NCI-H2029 (cell line): ENCODE measurements at regions not wholly inside any gene's neighbourhood (a gene's known extent, or its start where the extent isn't known, plus 50 kb on each side); places are given as distances from the start of the nearest gene placed in this dataset.

Source experiments
- DNase-seq: peaks from one replicate; lab custom pipeline; 2025; lab: John Stamatoyannopoulos, UW

- peak; percentile 72 for DNase-seq
Measured at GRCh38 chr7:113710310-113711096, 208.3 kb downstream of the PPP1R3A start.

- no peak for DNase-seq
Measured at GRCh38 chr7:113705439-113705838, 213.4 kb downstream of the PPP1R3A start.

- DNase-seq: peak; percentile 7
Measured at GRCh38 chr7:113698556-113699220, 220.1 kb downstream of the PPP1R3A start.

GRCh38 chr7:113694149-113694548 lies 224.7 kb downstream of the PPP1R3A start:
- DNase-seq: no peak

- DNase-seq: no peak
Measured at GRCh38 chr7:113684165-113684564, 234.6 kb downstream of the PPP1R3A start.

GRCh38 chr7:113677811-113678210 lies 241.0 kb downstream of the PPP1R3A start:
- no peak for DNase-seq

GRCh38 chr7:113664867-113665266 lies 253.9 kb downstream of the PPP1R3A start:
- DNase-seq: no peak

GRCh38 chr7:113659416-113659815 lies 259.4 kb downstream of the PPP1R3A start:
- no peak for DNase-seq

GRCh38 chr7:113657603-113658002 lies 261.2 kb downstream of the PPP1R3A start:
- DNase-seq: no peak

- DNase-seq: no peak
Measured at GRCh38 chr7:113652501-113652900, 266.3 kb downstream of the PPP1R3A start.

- no peak for DNase-seq
Measured at GRCh38 chr7:113649556-113649955, 269.3 kb downstream of the PPP1R3A start.

- DNase-seq: no peak
Measured at GRCh38 chr7:113639221-113639620, 279.6 kb downstream of the PPP1R3A start.

GRCh38 chr7:113636727-113637421 lies 281.9 kb downstream of the PPP1R3A start:
- DNase-seq: no peak

- DNase-seq: no peak
Measured at GRCh38 chr7:113635492-113635891, 283.3 kb downstream of the PPP1R3A start.

- DNase-seq: no peak
Measured at GRCh38 chr7:113633073-113633472, 285.7 kb downstream of the PPP1R3A start.

- no peak for DNase-seq
Measured at GRCh38 chr7:113628948-113629847, 289.6 kb downstream of the PPP1R3A start.

- no peak for DNase-seq
Measured at GRCh38 chr7:113625494-113626102, 293.2 kb downstream of the PPP1R3A start.

- no peak for DNase-seq
Measured at GRCh38 chr7:113622796-113623195, 296.0 kb downstream of the PPP1R3A start.

- no peak for DNase-seq
Measured at GRCh38 chr7:113610572-113610971, 308.2 kb downstream of the PPP1R3A start.

- DNase-seq: no peak
Measured at GRCh38 chr7:113608782-113609181, 310.0 kb downstream of the PPP1R3A start.

GRCh38 chr7:113606325-113606724 lies 312.5 kb downstream of the PPP1R3A start:
- DNase-seq: no peak
